K562 (cell line): ENCODE measurements at regions not wholly inside any gene's neighbourhood (a gene's known extent, or its start where the extent isn't known, plus 50 kb on each side); places are given as distances from the start of the nearest gene placed in this dataset.

Experiments used
- ARHGAP35 ChIP-seq: fragments of 450-650 bp; IDR thresholded peaks from 2 replicates; pipeline ENCODE4 v1.6.1; 2018; ENCODE audit not compliant: partially characterized antibody
- PHTF2 ChIP-seq: fragments of 250-450 bp; sonication (Bioruptor Pico); IDR thresholded peaks from 2 replicates; pipeline ENCODE4 v1.5.0; 2021; ENCODE audit warnings: mild to moderate bottlenecking
- ZBED1 ChIP-seq: IDR thresholded peaks from 2 replicates; pipeline ENCODE4 v1.6.1; 2014
- ZNF274 ChIP-seq: IDR thresholded peaks from 2 replicates; pipeline ENCODE4 v1.6.1; 2011; ENCODE audit warnings: low read depth, mild to moderate bottlenecking, low read length, moderate library complexity, borderline replicate concordance
- TF ChIP-seq, protein P1 (sequence below), 3 experiments: IDR thresholded peaks in 2 of 3; conservative IDR thresholded peaks in 1 of 3; 2 replicates each; pipeline ENCODE4 v1.5.1; 2011 to 2012; ENCODE audit warnings: low read length in 3 of 3, mild to moderate bottlenecking in 3 of 3, control low read depth in 2 of 3, improper control_type of control experiment in 1 of 3, inconsistent platforms in 1 of 3, low read depth in 1 of 3, mixed read lengths in 1 of 3, moderate library complexity in 1 of 3; ENCODE audit not compliant: insufficient read depth in 2 of 3
- TF ChIP-seq, protein P2 (sequence below): fragments of 250-450 bp; sonication (Bioruptor Pico); IDR thresholded peaks from 2 replicates; pipeline ENCODE4 v1.4.0; 2020; ENCODE audit warnings: mild to moderate bottlenecking, moderate library complexity
- TF ChIP-seq, protein P3 (sequence below), 2 experiments: fragments of 450-650 bp; formaldehyde crosslinking in 1 of 2; IDR thresholded peaks; 2 replicates each; pipeline versions ENCODE4 v1.4.0 to v1.6.1; 2014 to 2020; ENCODE audit warnings: mild to moderate bottlenecking in 2 of 2, borderline replicate concordance in 1 of 2, low read depth in 1 of 2

DNA sequence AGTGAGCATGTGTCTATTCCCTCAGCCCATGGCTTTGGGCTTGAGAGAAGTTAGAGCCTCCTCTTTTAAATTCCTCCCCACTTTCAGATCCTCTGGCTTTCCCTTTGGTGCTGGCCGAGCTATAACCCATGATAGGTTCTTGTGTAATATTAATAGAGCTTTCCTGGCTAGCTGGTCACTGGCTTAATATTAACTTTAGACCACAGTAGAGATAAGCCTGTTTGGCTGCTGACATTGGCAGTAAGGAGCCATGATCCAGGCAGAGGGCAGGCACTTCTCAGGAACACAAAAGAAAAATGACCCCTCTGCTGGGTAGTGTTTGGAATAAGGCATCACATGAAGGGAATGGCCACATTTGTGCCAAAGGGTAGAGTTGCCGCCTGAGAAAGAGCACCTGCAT lies 65.4 kb upstream of the UMPS start:
- TF ChIP-seq ZBED1: no peak
- no peak for TF ChIP-seq PHTF2 (CRISPR knock-in tag)
- no peak for TF ChIP-seq ARHGAP35
- TF ChIP-seq ZNF274: no peak
- TF ChIP-seq, protein P1, sequence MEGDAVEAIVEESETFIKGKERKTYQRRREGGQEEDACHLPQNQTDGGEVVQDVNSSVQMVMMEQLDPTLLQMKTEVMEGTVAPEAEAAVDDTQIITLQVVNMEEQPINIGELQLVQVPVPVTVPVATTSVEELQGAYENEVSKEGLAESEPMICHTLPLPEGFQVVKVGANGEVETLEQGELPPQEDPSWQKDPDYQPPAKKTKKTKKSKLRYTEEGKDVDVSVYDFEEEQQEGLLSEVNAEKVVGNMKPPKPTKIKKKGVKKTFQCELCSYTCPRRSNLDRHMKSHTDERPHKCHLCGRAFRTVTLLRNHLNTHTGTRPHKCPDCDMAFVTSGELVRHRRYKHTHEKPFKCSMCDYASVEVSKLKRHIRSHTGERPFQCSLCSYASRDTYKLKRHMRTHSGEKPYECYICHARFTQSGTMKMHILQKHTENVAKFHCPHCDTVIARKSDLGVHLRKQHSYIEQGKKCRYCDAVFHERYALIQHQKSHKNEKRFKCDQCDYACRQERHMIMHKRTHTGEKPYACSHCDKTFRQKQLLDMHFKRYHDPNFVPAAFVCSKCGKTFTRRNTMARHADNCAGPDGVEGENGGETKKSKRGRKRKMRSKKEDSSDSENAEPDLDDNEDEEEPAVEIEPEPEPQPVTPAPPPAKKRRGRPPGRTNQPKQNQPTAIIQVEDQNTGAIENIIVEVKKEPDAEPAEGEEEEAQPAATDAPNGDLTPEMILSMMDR (IDR thresholded peaks at IDR 0.05 in 2 of 3, conservative IDR thresholded peaks at IDR 0.05 in 1 of 3; ENCODE audit: insufficient read depth in 2 of 3, low read depth in 1 of 3, low read length in 3 of 3): no peak
- TF ChIP-seq, protein P2, sequence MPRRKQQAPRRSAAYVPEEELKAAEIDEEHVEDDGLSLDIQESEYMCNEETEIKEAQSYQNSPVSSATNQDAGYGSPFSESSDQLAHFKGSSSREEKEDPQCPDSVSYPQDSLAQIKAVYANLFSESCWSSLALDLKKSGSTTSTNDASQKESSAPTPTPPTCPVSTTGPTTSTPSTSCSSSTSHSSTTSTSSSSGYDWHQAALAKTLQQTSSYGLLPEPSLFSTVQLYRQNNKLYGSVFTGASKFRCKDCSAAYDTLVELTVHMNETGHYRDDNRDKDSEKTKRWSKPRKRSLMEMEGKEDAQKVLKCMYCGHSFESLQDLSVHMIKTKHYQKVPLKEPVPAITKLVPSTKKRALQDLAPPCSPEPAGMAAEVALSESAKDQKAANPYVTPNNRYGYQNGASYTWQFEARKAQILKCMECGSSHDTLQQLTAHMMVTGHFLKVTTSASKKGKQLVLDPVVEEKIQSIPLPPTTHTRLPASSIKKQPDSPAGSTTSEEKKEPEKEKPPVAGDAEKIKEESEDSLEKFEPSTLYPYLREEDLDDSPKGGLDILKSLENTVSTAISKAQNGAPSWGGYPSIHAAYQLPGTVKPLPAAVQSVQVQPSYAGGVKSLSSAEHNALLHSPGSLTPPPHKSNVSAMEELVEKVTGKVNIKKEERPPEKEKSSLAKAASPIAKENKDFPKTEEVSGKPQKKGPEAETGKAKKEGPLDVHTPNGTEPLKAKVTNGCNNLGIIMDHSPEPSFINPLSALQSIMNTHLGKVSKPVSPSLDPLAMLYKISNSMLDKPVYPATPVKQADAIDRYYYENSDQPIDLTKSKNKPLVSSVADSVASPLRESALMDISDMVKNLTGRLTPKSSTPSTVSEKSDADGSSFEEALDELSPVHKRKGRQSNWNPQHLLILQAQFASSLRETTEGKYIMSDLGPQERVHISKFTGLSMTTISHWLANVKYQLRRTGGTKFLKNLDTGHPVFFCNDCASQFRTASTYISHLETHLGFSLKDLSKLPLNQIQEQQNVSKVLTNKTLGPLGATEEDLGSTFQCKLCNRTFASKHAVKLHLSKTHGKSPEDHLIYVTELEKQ (CRISPR knock-in tag): no peak
- TF ChIP-seq, protein P3, sequence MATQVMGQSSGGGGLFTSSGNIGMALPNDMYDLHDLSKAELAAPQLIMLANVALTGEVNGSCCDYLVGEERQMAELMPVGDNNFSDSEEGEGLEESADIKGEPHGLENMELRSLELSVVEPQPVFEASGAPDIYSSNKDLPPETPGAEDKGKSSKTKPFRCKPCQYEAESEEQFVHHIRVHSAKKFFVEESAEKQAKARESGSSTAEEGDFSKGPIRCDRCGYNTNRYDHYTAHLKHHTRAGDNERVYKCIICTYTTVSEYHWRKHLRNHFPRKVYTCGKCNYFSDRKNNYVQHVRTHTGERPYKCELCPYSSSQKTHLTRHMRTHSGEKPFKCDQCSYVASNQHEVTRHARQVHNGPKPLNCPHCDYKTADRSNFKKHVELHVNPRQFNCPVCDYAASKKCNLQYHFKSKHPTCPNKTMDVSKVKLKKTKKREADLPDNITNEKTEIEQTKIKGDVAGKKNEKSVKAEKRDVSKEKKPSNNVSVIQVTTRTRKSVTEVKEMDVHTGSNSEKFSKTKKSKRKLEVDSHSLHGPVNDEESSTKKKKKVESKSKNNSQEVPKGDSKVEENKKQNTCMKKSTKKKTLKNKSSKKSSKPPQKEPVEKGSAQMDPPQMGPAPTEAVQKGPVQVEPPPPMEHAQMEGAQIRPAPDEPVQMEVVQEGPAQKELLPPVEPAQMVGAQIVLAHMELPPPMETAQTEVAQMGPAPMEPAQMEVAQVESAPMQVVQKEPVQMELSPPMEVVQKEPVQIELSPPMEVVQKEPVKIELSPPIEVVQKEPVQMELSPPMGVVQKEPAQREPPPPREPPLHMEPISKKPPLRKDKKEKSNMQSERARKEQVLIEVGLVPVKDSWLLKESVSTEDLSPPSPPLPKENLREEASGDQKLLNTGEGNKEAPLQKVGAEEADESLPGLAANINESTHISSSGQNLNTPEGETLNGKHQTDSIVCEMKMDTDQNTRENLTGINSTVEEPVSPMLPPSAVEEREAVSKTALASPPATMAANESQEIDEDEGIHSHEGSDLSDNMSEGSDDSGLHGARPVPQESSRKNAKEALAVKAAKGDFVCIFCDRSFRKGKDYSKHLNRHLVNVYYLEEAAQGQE (IDR thresholded peaks at IDR 0.05; ENCODE audit: borderline replicate concordance): no peak
- TF ChIP-seq, protein P3 (CRISPR knock-in tag; IDR thresholded peaks at IDR 0.05; ENCODE audit: low read depth): no peak
